ENCODE measurements at regions not wholly inside any gene's neighbourhood (a gene's known extent, or its start where the extent isn't known, plus 50 kb on each side); places are given as distances from the start of the nearest gene placed in this dataset.

DNA sequence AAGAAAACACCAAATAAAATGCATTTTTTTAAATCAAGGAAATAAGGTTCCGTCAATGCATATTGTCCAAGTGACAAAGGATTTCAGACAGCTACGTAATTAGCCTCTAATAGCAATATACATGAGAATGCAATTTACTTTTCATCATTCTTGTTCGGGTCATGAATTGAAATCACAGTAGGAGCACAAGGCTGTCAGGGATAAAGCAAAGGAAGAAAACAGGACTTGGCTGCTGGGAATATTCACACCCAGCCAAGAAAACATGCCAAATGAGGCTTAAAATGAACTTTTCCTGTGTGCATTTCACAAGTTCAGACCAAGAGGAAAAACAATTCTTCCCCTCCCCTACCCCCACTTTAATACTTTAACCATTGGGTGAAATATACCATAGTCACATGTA, 188.6 kb downstream of the CWF19L2 start:
- Histone ChIP-seq H3K4me3 (no peak overlapping the region), H3K36me3 (no peaks in the 10 kb centered on the region)

DNA sequence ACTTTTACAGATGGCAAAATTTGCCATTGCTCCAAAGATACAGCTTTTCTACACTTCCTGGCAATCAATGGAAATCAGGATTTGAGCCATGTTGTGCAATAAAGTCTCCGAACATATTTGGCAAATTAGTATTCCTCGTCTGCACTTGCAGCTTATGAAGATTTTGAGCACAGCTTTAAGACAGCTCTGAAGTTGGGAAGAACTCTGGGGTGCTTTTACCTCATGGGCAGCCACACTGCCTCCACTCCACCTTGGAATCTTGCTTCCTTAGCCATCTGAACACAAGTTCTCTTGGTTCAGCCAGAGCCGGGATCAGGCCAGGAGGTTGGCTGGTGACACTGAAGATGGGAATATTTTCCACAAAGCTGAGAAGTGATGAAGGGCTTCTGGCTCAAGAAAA, 191.2 kb downstream of the CWF19L2 start:
- Histone ChIP-seq H3K4me3 (no peak overlapping the region), H3K9me3 (no peaks in the 10 kb centered on the region), H3K4me1 (no peaks in the 10 kb centered on the region), H3K27me3 (no peaks in the 10 kb centered on the region), H3K36me3 (no peaks in the 10 kb centered on the region), H3K27ac (no peak overlapping the region)
- TF ChIP-seq, protein P1, sequence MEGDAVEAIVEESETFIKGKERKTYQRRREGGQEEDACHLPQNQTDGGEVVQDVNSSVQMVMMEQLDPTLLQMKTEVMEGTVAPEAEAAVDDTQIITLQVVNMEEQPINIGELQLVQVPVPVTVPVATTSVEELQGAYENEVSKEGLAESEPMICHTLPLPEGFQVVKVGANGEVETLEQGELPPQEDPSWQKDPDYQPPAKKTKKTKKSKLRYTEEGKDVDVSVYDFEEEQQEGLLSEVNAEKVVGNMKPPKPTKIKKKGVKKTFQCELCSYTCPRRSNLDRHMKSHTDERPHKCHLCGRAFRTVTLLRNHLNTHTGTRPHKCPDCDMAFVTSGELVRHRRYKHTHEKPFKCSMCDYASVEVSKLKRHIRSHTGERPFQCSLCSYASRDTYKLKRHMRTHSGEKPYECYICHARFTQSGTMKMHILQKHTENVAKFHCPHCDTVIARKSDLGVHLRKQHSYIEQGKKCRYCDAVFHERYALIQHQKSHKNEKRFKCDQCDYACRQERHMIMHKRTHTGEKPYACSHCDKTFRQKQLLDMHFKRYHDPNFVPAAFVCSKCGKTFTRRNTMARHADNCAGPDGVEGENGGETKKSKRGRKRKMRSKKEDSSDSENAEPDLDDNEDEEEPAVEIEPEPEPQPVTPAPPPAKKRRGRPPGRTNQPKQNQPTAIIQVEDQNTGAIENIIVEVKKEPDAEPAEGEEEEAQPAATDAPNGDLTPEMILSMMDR (IDR thresholded peaks at IDR 0.05), result no peak
- ATAC-seq, result no peak
- DNase-seq, result peak in 1 of 4 donors; percentile 6
- intact Hi-C loops (cut with DNase I), result no loop called here

More for the DNA sequence above, 188.6 kb downstream of the CWF19L2 start:
- DNase-seq (no peak), ATAC-seq (no peak)
- Histone ChIP-seq H3K4me1 (no peaks in the 10 kb centered on the region), H3K9me3 (no peaks in the 10 kb centered on the region), H3K27ac (no peak overlapping the region), H3K27me3 (no peaks in the 10 kb centered on the region)
- TF ChIP-seq, protein P1 (IDR thresholded peaks at IDR 0.05), result no peak
- intact Hi-C loops (cut with DNase I), result no loop called here

DNA sequence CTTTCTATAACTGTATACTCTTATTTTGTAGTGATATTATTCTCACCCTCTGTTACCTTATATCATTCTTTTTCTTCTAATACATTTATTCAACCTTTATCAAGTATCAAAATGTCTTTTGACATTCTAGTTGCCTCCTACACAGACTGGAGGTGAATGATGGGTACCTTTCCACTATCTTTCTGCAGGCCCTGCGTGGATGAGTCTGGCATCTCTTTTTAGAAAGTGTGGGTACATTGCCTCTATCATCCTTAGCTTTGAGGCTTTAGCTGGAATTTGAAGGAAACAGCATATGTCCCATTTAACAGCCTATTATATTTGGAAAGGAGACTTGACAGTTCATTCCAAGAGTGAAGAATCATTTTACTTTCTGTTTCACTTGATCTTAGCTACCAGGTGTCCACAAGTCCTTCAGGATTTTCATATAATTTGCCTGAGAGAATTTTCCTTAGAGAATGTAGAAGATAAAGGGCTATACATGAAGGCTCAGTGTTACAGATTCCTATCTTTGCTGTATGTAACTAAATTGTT, 192.0 kb downstream of the CWF19L2 start:
- Histone ChIP-seq H3K4me1 (no peaks in the 10 kb centered on the region), H3K36me3 (no peaks in the 10 kb centered on the region), H3K27ac (no peak overlapping the region), H3K27me3 (no peaks in the 10 kb centered on the region), H3K9me3 (no peaks in the 10 kb centered on the region), H3K4me3 (no peak overlapping the region)
- no peak for ATAC-seq
- intact Hi-C loops (cut with DNase I), result no loop called here
- TF ChIP-seq, protein P1 (IDR thresholded peaks at IDR 0.05), result no peak
- no peak for DNase-seq

DNA sequence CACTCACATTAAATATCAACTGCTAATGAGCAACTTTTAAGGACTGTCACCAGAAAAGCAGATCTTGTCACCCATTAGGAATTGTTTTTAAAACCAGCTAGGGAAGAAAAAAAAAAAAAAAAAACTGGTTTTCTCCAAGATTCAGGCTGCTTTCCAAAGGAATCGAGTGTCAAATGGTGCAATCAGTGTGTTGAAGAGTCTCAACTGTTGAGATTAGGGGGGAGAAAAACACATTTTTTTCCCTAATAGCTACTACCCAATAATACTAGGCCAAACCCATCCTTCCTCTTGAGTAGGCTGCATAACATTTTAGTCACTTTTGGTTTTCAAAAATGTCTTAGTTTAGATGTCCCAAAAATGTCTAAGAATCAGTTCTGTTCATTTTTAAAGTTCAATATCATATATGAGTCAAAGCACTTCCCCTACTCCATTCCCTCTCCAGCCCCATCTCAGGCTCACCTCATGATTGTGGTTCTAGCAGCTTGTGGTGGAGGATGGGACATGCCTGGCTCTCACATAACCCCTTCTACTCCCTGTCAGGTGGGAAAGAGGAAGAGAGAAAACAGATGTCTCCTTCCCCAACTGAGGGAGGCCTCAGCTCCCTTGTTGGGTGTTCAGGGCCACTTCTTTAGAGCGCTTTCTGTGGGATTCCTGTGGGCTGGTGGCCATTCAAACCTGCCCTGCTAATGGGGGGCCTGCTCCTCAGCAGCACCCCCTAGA, 193.6 kb downstream of the CWF19L2 start:
- no peak for ATAC-seq
- peak in 1 of 4 donors; percentile 18 for DNase-seq
- Histone ChIP-seq H3K27me3 (no peaks in the 10 kb centered on the region), H3K4me1 (no peaks in the 10 kb centered on the region), H3K9me3 (no peaks in the 10 kb centered on the region), H3K27ac (no peak overlapping the region), H3K36me3 (no peaks in the 10 kb centered on the region), H3K4me3 (no peak overlapping the region)
- TF ChIP-seq, protein P1 (IDR thresholded peaks at IDR 0.05), result no peak
- intact Hi-C loops (cut with DNase I), result no loop called here

DNA sequence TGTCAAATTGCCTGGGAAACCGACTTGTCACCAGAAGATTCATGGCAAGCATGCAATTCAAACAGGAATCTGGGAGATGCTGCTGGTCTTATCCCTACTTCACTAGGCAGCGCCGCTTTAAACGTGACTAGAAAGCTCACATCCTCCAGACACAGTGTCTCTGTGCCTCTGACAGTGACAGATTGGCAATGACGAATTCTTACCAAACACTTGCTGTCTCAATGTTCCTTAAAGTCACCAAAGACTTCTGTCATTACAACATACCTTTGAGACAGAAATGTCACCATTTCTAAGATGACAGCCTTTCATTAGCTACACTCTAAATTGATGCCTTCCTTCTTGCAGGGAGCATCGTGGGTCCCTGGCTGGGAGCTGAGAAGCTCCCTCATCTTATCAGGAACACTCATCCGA, 197.8 kb downstream of the CWF19L2 start:
- Histone ChIP-seq H3K9me3 (no peaks in the 10 kb centered on the region), H3K4me1 (no peaks in the 10 kb centered on the region), H3K27me3 (peaks cover 0 to 6% of the 10 kb centered on the region in 2 donors), H3K27ac (no peak overlapping the region), H3K4me3 (no peak overlapping the region), H3K36me3 (no peaks in the 10 kb centered on the region)
- TF ChIP-seq, protein P1 (IDR thresholded peaks at IDR 0.05), result no peak
- no peak for ATAC-seq
- no peak for DNase-seq
- intact Hi-C loops (cut with DNase I), result no loop called here
